ENCODE measurements at regions not wholly inside any gene's neighbourhood (a gene's known extent, or its start where the extent isn't known, plus 50 kb on each side); places are given as distances from the start of the nearest gene placed in this dataset.
"Not testable (repeated sequence)": the region's sequence is repeated elsewhere in the genome, so short reads cannot be mapped to it uniquely, and the experiment has no call there.

DNA sequence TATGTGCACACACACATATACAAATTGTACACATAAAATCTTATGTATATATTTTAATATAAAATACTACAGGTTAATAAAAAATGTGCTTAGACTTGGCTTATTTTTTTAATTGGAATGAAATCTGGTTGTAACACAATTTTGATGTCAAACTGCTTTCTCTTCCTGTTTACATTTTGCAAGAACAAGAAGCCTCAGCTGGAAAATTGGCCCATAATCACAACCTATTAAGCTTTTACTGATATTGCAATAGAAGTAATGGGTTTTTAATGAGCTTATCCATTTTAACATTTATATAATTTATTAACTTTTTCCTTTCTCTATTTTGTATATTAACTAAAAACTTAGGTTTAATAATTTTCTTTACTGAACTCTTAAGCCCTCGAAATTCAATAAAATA is 165.9 kb downstream of the PCDH10 start:
- Histone ChIP-seq H3K27me3 (no peaks in the 10 kb centered on the region), H3K36me3 (no peaks in the 10 kb centered on the region), H3K9me3 (no peaks in the 10 kb centered on the region), H3K4me1 (no peaks in the 10 kb centered on the region), H3K4me3 (no peak overlapping the region), H3K27ac (no peak overlapping the region)
- TF ChIP-seq POLR2AphosphoS5 (IDR thresholded peaks at IDR 0.05) (no peak), EP300 (IDR thresholded peaks at IDR 0.05; ENCODE audit: low read depth) (no peak), CTCF (IDR thresholded peaks at IDR 0.05) (no peak), POLR2A (IDR thresholded peaks at IDR 0.05) (no peak)
- DNase-seq = no peak
- in situ Hi-C loops (cut with MboI; ENCODE audit: low pct_ligation_motif_present in 1 of 4, low pct_unique_long_range_greater_than_20kb in 1 of 4, low sequenced_read_pairs in 3 of 4) (no loop called here), intact Hi-C loops (cut with DNase I; ENCODE audit: low total_unique reads) (no loop called here)
- 33 to 61% methylated on average over 1 of the region's 1 CpG for WGBS, 2 donors (ENCODE audit: low coverage in 1 of 2)

GRCh38 chr4:133287396-133287795 is 138.3 kb downstream of the PCDH10 start:
- Histone ChIP-seq H3K9me3 (no peaks in the 10 kb centered on the region), H3K27ac (no peak overlapping the region), H3K4me3 (no peak overlapping the region), H3K4me1 (no peaks in the 10 kb centered on the region), H3K27me3 (no peaks in the 10 kb centered on the region), H3K36me3 (no peaks in the 10 kb centered on the region)
- WGBS, 2 donors (ENCODE audit: low coverage in 1 of 2) = 64 to 69% methylated on average over 3 of the region's 3 CpGs
- in situ Hi-C loops (cut with MboI; ENCODE audit: low pct_ligation_motif_present in 1 of 4, low pct_unique_long_range_greater_than_20kb in 1 of 4, low sequenced_read_pairs in 3 of 4) = no loop called here
- TF ChIP-seq EP300 (IDR thresholded peaks at IDR 0.05; ENCODE audit: low read depth) (no peak), CTCF (IDR thresholded peaks at IDR 0.05) (no peak), POLR2AphosphoS5 (IDR thresholded peaks at IDR 0.05) (no peak), POLR2A (IDR thresholded peaks at IDR 0.05) (no peak)
- DNase-seq = no peak
- intact Hi-C loops (cut with DNase I; ENCODE audit: low total_unique reads) = no loop called here

DNA sequence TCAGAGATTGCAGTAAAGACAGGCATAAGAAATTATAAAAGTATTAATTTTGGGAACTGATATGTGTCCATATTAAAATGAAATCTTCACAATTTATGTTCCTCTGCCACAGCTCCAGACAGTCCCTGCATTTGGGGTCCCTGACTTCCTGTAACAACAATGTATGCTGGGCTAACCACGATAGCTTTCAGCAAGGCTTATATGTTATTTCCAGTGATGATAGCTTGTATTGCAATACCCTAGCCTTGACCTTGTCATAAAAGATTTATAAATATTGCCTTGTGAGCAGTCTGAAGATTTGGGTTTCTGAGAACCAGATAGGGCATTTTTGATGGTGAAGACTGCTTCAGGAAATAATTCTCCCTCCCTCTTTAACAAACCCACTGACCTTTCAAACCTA is 129.5 kb downstream of the PCDH10 start:
- in situ Hi-C loops (cut with MboI; ENCODE audit: low pct_ligation_motif_present in 1 of 4, low pct_unique_long_range_greater_than_20kb in 1 of 4, low sequenced_read_pairs in 3 of 4) = no loop called here
- intact Hi-C loops (cut with DNase I; ENCODE audit: low total_unique reads) = no loop called here
- Histone ChIP-seq H3K4me3 (no peak overlapping the region), H3K27ac (no peak overlapping the region), H3K36me3 (no peaks in the 10 kb centered on the region), H3K4me1 (no peaks in the 10 kb centered on the region), H3K27me3 (no peaks in the 10 kb centered on the region), H3K9me3 (no peaks in the 10 kb centered on the region)
- DNase-seq = no peak
- TF ChIP-seq EP300 (IDR thresholded peaks at IDR 0.05; ENCODE audit: low read depth) (no peak), POLR2AphosphoS5 (IDR thresholded peaks at IDR 0.05) (no peak), CTCF (IDR thresholded peaks at IDR 0.05) (no peak), POLR2A (IDR thresholded peaks at IDR 0.05) (no peak)
- WGBS, 2 donors (ENCODE audit: low coverage in 1 of 2) = 56 to 62% methylated on average over 1 of the region's 1 CpG

- H3K4me3 ChIP-seq; H3K9me3 ChIP-seq; intact Hi-C loops (cut with DNase I; ENCODE audit: low total_unique reads); H3K36me3 ChIP-seq; H3K4me1 ChIP-seq; H3K27ac ChIP-seq; DNase-seq; in situ Hi-C loops (cut with MboI; ENCODE audit: low pct_ligation_motif_present in 1 of 4, low pct_unique_long_range_greater_than_20kb in 1 of 4, low sequenced_read_pairs in 3 of 4); H3K27me3 ChIP-seq: not testable (repeated sequence)
- 72 to 90% methylated on average over 3 to 4 of the region's 4 CpGs for WGBS, 2 donors (ENCODE audit: low coverage in 1 of 2)
These were observed 128.8 kb downstream of the PCDH10 start for GRCh38 chr4:133277940-133278339.

DNA sequence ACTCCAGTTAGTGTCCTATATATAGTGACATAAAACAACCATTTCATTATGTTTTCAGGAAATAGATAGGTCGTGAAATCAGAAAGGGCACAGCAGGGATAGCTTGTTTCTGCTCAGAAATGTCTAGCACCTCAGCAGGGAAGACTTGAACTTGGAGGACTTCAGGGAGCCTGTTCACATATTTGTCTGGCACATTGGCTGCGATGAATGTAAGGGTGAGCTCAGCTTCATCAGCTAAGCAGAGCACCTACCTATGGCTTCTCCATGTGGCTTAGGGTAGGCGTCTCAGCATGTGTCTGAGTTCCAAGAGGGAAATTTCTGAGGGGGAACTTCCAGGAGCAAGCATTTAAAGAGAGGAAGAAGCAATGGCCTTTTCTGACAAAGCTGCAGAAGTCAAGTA is 126.2 kb downstream of the PCDH10 start:
- in situ Hi-C loops (cut with MboI; ENCODE audit: low pct_ligation_motif_present in 1 of 4, low pct_unique_long_range_greater_than_20kb in 1 of 4, low sequenced_read_pairs in 3 of 4) = no loop called here
- no peaks in the 10 kb centered on the region for H3K4me1 ChIP-seq
- no peak overlapping the region for H3K4me3 ChIP-seq
- no peaks in the 10 kb centered on the region for H3K27me3 ChIP-seq
- no peak overlapping the region for H3K27ac ChIP-seq
- no peaks in the 10 kb centered on the region for H3K9me3 ChIP-seq
- no peak for TF ChIP-seq EP300 (IDR thresholded peaks at IDR 0.05; ENCODE audit: low read depth)
- no peak for TF ChIP-seq POLR2A (IDR thresholded peaks at IDR 0.05)
- TF ChIP-seq CTCF (IDR thresholded peaks at IDR 0.05) = no peak
- no peak for TF ChIP-seq POLR2AphosphoS5 (IDR thresholded peaks at IDR 0.05)
- 58 to 65% methylated on average over 3 of the region's 3 CpGs for whole genome bisulfite sequencing, 2 donors (ENCODE audit: low coverage in 1 of 2)
- no peaks in the 10 kb centered on the region for H3K36me3 ChIP-seq
- no peak for DNase-seq
- intact Hi-C loops (cut with DNase I; ENCODE audit: low total_unique reads) = no loop called here
